Endothelial cell of umbilical vein (primary cell): ENCODE measurements at regions not wholly inside any gene's neighbourhood (a gene's known extent, or its start where the extent isn't known, plus 50 kb on each side); places are given as distances from the start of the nearest gene placed in this dataset.

Source experiments
- BruUV-seq: library from RNA; stranded (reverse); fragments of 400-500 nt; replicated peaks from 2 replicates; lab custom pipeline; 2021; lab: Mats Ljungman, UMichigan
- CTCF ChIA-PET: fragments of 300-600, 350-600 bp; sonication (Branson Sonifier 250); formaldehyde crosslinking; loops from one replicate; lab custom pipeline; 2021; ENCODE audit warnings: antibody characterized with exemption, inconsistent platforms; lab: Charles Lee
- POLR2A ChIA-PET: fragments of 300-600, 350-600 bp; sonication (Branson Sonifier 250); formaldehyde crosslinking; loops from one replicate; lab custom pipeline; 2021; ENCODE audit warnings: antibody characterized with exemption, inconsistent platforms; lab: Charles Lee
- DNase-seq: peaks from one replicate; pipeline ENCODE4 v3.0.0-alpha.2; 2011; ENCODE audit warnings: low read depth, low spot score
- FAIRE-seq: peaks from 2 replicates; lab custom pipeline; 2011; peaks lifted over from hg19 to GRCh38; lab: Jason Lieb, UNC
- H2AFZ ChIP-seq: 2 replicates; pipeline ENCODE4 v1.6.0; 2012; ENCODE audit warnings: low read depth, low read length, control low read depth, inconsistent platforms
- H3K27ac ChIP-seq: 2 replicates; pipeline ENCODE4 v1.5.1; 2011; ENCODE audit warnings: low read depth, mild to moderate bottlenecking, control low read depth, low read length, moderate library complexity; ENCODE audit not compliant: insufficient read depth
- H3K27me3 ChIP-seq, 2 experiments: 2 replicates each; pipeline versions ENCODE4 v1.6.0 to v1.6.1; 2011; ENCODE audit warnings: low read length in 2 of 2, mixed read lengths in 1 of 2; ENCODE audit not compliant: control insufficient read depth in 2 of 2, insufficient read depth in 2 of 2
- H3K36me3 ChIP-seq, 2 experiments: 2 replicates in 1 of 2; 3 replicates in 1 of 2; pipeline ENCODE4 v1.5.1; 2011; ENCODE audit warnings: low read length in 2 of 2, mild to moderate bottlenecking in 1 of 2, moderate library complexity in 1 of 2; ENCODE audit not compliant: control insufficient read depth in 2 of 2, insufficient read depth in 2 of 2; ENCODE audit errors: extremely low read depth in 1 of 2
- H3K4me1 ChIP-seq: 3 replicates; pipeline ENCODE4 v1.5.1; 2011; ENCODE audit warnings: mild to moderate bottlenecking, low read length; ENCODE audit not compliant: control insufficient read depth, insufficient read depth; ENCODE audit errors: extremely low read depth
- H3K4me2 ChIP-seq: 2 replicates; pipeline ENCODE4 v1.6.1; 2011; ENCODE audit warnings: low read length, control low read depth, mixed read lengths; ENCODE audit not compliant: insufficient read depth
- H3K4me3 ChIP-seq, 3 experiments: fragments of 200-600 bp in 1 of 3; sonication (generic), shearing (Covaris generic) in 1 of 3; replicated peaks in 1 of 3; 2 replicates each; pipeline ENCODE4 v1.5.1; 2011 to 2016; ENCODE audit warnings: control low read depth in 3 of 3, low read length in 3 of 3, mild to moderate bottlenecking in 2 of 3, inconsistent platforms in 1 of 3, low read depth in 1 of 3, moderate library complexity in 1 of 3; ENCODE audit not compliant: insufficient read depth in 1 of 3
- H3K79me2 ChIP-seq: 2 replicates; pipeline ENCODE4 v1.6.0; 2012; ENCODE audit warnings: low read length, inconsistent platforms; ENCODE audit not compliant: control insufficient read depth, insufficient read depth
- H3K9ac ChIP-seq: replicated peaks from 2 replicates; pipeline ENCODE3; 2011; ENCODE audit warnings: low read length, control low read depth; ENCODE audit not compliant: insufficient read depth; ENCODE audit errors: extremely low read depth
- H3K9me1 ChIP-seq: replicated peaks from 3 replicates; pipeline ENCODE4 v1.6.0; 2011; ENCODE audit warnings: mild to moderate bottlenecking, low read length; ENCODE audit not compliant: control insufficient read depth, insufficient read depth; ENCODE audit errors: extremely low read depth
- H3K9me3 ChIP-seq: replicated peaks from 2 replicates; pipeline ENCODE4 v1.5.1; 2012; ENCODE audit warnings: low read length, inconsistent platforms; ENCODE audit not compliant: control insufficient read depth, insufficient read depth
- H4K20me1 ChIP-seq: replicated peaks from 2 replicates; pipeline ENCODE3; 2011; ENCODE audit warnings: mild to moderate bottlenecking, low read length; ENCODE audit not compliant: control insufficient read depth, insufficient read depth; ENCODE audit errors: extremely low read depth
- CTCF ChIP-seq, 2 donors: IDR thresholded peaks; 1 replicate in 1 of 2; 2 replicates in 1 of 2; pipeline ENCODE4 v1.5.1; 2011; ENCODE audit warnings: low read length in 2 of 2, mild to moderate bottlenecking in 2 of 2, moderate library complexity in 2 of 2, control low read depth in 1 of 2, inconsistent platforms in 1 of 2, low read depth in 1 of 2; ENCODE audit not compliant: insufficient read depth in 1 of 2; ENCODE audit errors: extremely low read depth in 1 of 2
- EZH2 ChIP-seq: IDR thresholded peaks from 2 replicates; pipeline ENCODE4 v1.6.1; 2012; ENCODE audit warnings: borderline replicate concordance, low read depth, mild to moderate bottlenecking, moderate library complexity, low read length, inconsistent platforms; ENCODE audit not compliant: severe bottlenecking
- FOS ChIP-seq: IDR thresholded peaks from 2 replicates; pipeline ENCODE4 v1.6.1; 2011; ENCODE audit warnings: mild to moderate bottlenecking, low read length, moderate library complexity, borderline replicate concordance; ENCODE audit not compliant: insufficient read depth
- GATA2 ChIP-seq: IDR thresholded peaks from 2 replicates; pipeline ENCODE4 v1.7.0; 2011; ENCODE audit warnings: low read depth, mild to moderate bottlenecking, moderate library complexity, mixed read lengths, low read length; ENCODE audit not compliant: insufficient read length, insufficient read depth
- JUN ChIP-seq: IDR thresholded peaks from 2 replicates; pipeline ENCODE4 v1.6.1; 2011; ENCODE audit warnings: borderline replicate concordance, low read depth; ENCODE audit not compliant: insufficient read length, insufficient read depth
- MAX ChIP-seq: IDR thresholded peaks from 2 replicates; pipeline ENCODE4 v1.6.1; 2011; ENCODE audit not compliant: insufficient read depth, insufficient read length
- MYC ChIP-seq: IDR thresholded peaks from one replicate; pipeline ENCODE4 v1.6.1; 2011; ENCODE audit warnings: mild to moderate bottlenecking, low read depth, low read length
- POLR2A ChIP-seq: IDR thresholded peaks from 2 replicates; pipeline ENCODE4 v1.6.1; 2012; ENCODE audit warnings: low read depth, mild to moderate bottlenecking, control low read depth, low read length
- POLR2AphosphoS5 ChIP-seq: IDR thresholded peaks from 2 replicates; pipeline ENCODE4 v1.6.1; 2012; ENCODE audit warnings: low read depth, mild to moderate bottlenecking, control low read depth, low read length, moderate library complexity; ENCODE audit not compliant: insufficient read depth
- dilution Hi-C: fragments of 300-500 bp; cut with MboI; formaldehyde crosslinking; loops from one replicate; pipeline ENCODE4 v1.15.0; 2019; ENCODE audit warnings: low sequenced_read_pairs; ENCODE audit not compliant: extremely low pct_ligation_motif_present
- intact Hi-C: fragments of 100-400 bp; cut with micrococcal nuclease; formaldehyde crosslinking; loops from one replicate; pipeline ENCODE4 v1.10.0; 2022

- ChIA-PET POLR2A (no interaction called here), CTCF (no interaction called here)
- DNase-seq (no peak), FAIRE-seq (no peak)
- TF ChIP-seq MYC, result no peak
- no peak for TF ChIP-seq GATA2
- TF ChIP-seq POLR2AphosphoS5, result no peak
- no peak for TF ChIP-seq MAX
- TF ChIP-seq CTCF (IDR thresholded peaks at IDR 0.05; ENCODE audit: extremely low read depth in 1 of 2, insufficient read depth in 1 of 2, low read depth in 1 of 2, low read length in 2 of 2), result no peak
- H3K9ac ChIP-seq, result no peak overlapping the region
- H2AFZ ChIP-seq, result no peak overlapping the region
- intact Hi-C loops, result no loop called here
- no peak overlapping the region for H3K27ac ChIP-seq
- no peaks in the 10 kb centered on the region for H4K20me1 ChIP-seq
- H3K9me3 ChIP-seq, result no peaks in the 10 kb centered on the region
- BruUV-seq, result no TSS peak
- dilution Hi-C loops, result no loop called here
- no peaks in the 10 kb centered on the region for H3K79me2 ChIP-seq
- no peak overlapping the region for H3K4me2 ChIP-seq
- H3K27me3 ChIP-seq, result no peaks in the 10 kb centered on the region
- H3K4me3 ChIP-seq, result no peak overlapping the region
- H3K36me3 ChIP-seq, result no peaks in the 10 kb centered on the region
- no peaks in the 10 kb centered on the region for H3K9me1 ChIP-seq
- H3K4me1 ChIP-seq, result no peaks in the 10 kb centered on the region
Measured at GRCh38 chr13:72504131-72504841, 223.1 kb downstream of the MZT1 start.

- H3K4me3 ChIP-seq, result no peak overlapping the region
- H3K79me2 ChIP-seq, result no peaks in the 10 kb centered on the region
- no peaks in the 10 kb centered on the region for H4K20me1 ChIP-seq
- TF ChIP-seq CTCF (IDR thresholded peaks at IDR 0.05; ENCODE audit: extremely low read depth in 1 of 2, insufficient read depth in 1 of 2, low read depth in 1 of 2, low read length in 2 of 2), result no peak
- no peak for TF ChIP-seq GATA2
- no peak for TF ChIP-seq MYC
- no peak for TF ChIP-seq POLR2A
- no peak for TF ChIP-seq FOS
- TF ChIP-seq MAX, result no peak
- no peak for TF ChIP-seq EZH2
- TF ChIP-seq POLR2AphosphoS5, result no peak
- TF ChIP-seq JUN, result no peak
- no peak overlapping the region for H3K27ac ChIP-seq
- H3K9me1 ChIP-seq, result no peaks in the 10 kb centered on the region
- ChIA-PET CTCF (no interaction called here), POLR2A (no interaction called here)
- no peak for DNase-seq
- intact Hi-C loops (no loop called here), dilution Hi-C loops (no loop called here)
- no TSS peak for BruUV-seq
- H3K4me1 ChIP-seq, result no peaks in the 10 kb centered on the region
- no peak overlapping the region for H2AFZ ChIP-seq
- no peak overlapping the region for H3K4me2 ChIP-seq
- no peaks in the 10 kb centered on the region for H3K9me3 ChIP-seq
- no peak overlapping the region for H3K9ac ChIP-seq
- no peaks in the 10 kb centered on the region for H3K36me3 ChIP-seq
- H3K27me3 ChIP-seq, result no peaks in the 10 kb centered on the region
- FAIRE-seq, result no peak
Measured at GRCh38 chr13:72500851-72501250, 226.6 kb downstream of the MZT1 start.
